OCI-LY7 (cell line): ENCODE measurements at regions not wholly inside any gene's neighbourhood (a gene's known extent, or its start where the extent isn't known, plus 50 kb on each side); places are given as distances from the start of the nearest gene placed in this dataset.

Experiments used
- BruUV-seq: library from RNA; stranded (reverse); fragments of 400-500 nt; replicated peaks from 2 replicates; lab custom pipeline; 2021; lab: Mats Ljungman, UMichigan
- CTCF ChIA-PET: fragments of 300-600 bp; sonication (Branson Sonifier 250); formaldehyde crosslinking; loops from one replicate; lab custom pipeline; 2022; ENCODE audit warnings: antibody characterized with exemption; ENCODE audit not compliant: unreplicated experiment; lab: Charles Lee
- POLR2A ChIA-PET: fragments of 300-600 bp; sonication (Branson Sonifier 250); formaldehyde crosslinking; loops from one replicate; lab custom pipeline; 2022; ENCODE audit warnings: antibody characterized with exemption; lab: Charles Lee
- DNase-seq: peaks from one replicate; pipeline ENCODE4 v3.0.0-alpha.2; 2015; ENCODE audit warnings: low spot score
- H2AFZ ChIP-seq: fragments of 200-600 bp; sonication (generic), shearing (Covaris generic); 2 replicates; pipeline ENCODE4 v1.6.1; 2014; ENCODE audit warnings: mild to moderate bottlenecking, antibody characterized with exemption, low read length, moderate library complexity
- H3K27ac ChIP-seq: fragments of 200-600 bp; sonication (generic); 2 replicates; pipeline ENCODE4 v1.5.1; 2014; ENCODE audit warnings: mixed run types, low read depth, mild to moderate bottlenecking, moderate library complexity, low read length, inconsistent platforms; ENCODE audit not compliant: poor library complexity, severe bottlenecking
- H3K36me3 ChIP-seq: fragments of 200-600 bp; sonication (generic); 2 replicates; pipeline ENCODE4 v1.6.1; 2014; ENCODE audit warnings: mild to moderate bottlenecking, antibody characterized with exemption, low read length, moderate library complexity, mixed read lengths; ENCODE audit not compliant: insufficient read depth
- H3K4me1 ChIP-seq: fragments of 200-600 bp; sonication (generic); 2 replicates; pipeline ENCODE4 v1.5.1; 2014; ENCODE audit warnings: mild to moderate bottlenecking, low read length; ENCODE audit not compliant: insufficient read depth, poor library complexity, severe bottlenecking
- H3K4me2 ChIP-seq: fragments of 200-600 bp; sonication (generic); 2 replicates; pipeline ENCODE4 v1.6.1; 2014; ENCODE audit warnings: mild to moderate bottlenecking, low read length
- H3K4me3 ChIP-seq: fragments of 200-600 bp; sonication (generic); 2 replicates; pipeline ENCODE4 v1.5.1; 2014; ENCODE audit warnings: mild to moderate bottlenecking, low read depth, low read length; ENCODE audit not compliant: poor library complexity, severe bottlenecking
- H3K79me2 ChIP-seq: fragments of 200-600 bp; sonication (generic); 2 replicates; pipeline ENCODE4 v1.6.1; 2016; ENCODE audit warnings: low read depth, mild to moderate bottlenecking, low read length, moderate library complexity, mixed read lengths; ENCODE audit not compliant: insufficient read depth
- H3K9me2 ChIP-seq: fragments of 200-600 bp; sonication (generic); 2 replicates; pipeline ENCODE4 v1.6.1; 2016; ENCODE audit warnings: mild to moderate bottlenecking, low read length, mixed read lengths; ENCODE audit not compliant: insufficient read depth
- H3K9me3 ChIP-seq: fragments of 200-600 bp; sonication (generic); 2 replicates; pipeline ENCODE4 v1.6.1; 2014; ENCODE audit warnings: mild to moderate bottlenecking, mixed run types, low read length, mixed read lengths
- H4K20me1 ChIP-seq: fragments of 200-600 bp; sonication (generic); 2 replicates; pipeline ENCODE4 v1.6.1; 2014; ENCODE audit warnings: mild to moderate bottlenecking, antibody characterized with exemption, low read length, moderate library complexity, mixed read lengths; ENCODE audit not compliant: insufficient read depth
- EZH2phosphoT487 ChIP-seq: fragments of 200-600 bp; sonication (generic); IDR thresholded peaks from 2 replicates; pipeline ENCODE4 v1.6.1; 2018; ENCODE audit warnings: low read depth, borderline replicate concordance, mild to moderate bottlenecking, mixed run types, antibody characterized with exemption, low read length, moderate library complexity, mixed read lengths
- intact Hi-C: fragments of 100-400 bp; cut with micrococcal nuclease; formaldehyde crosslinking; loops from one replicate; pipeline ENCODE4 v1.10.0; 2022; ENCODE audit not compliant: unreplicated experiment
- TF ChIP-seq, protein P1 (sequence below): fragments of 200-600 bp; sonication (generic); conservative IDR thresholded peaks from 2 replicates; pipeline ENCODE4 v1.5.1; 2014; ENCODE audit warnings: mild to moderate bottlenecking, antibody characterized with exemption, low read length, moderate library complexity, mixed read lengths

GRCh38 chr6:139951172-139951571, 576.7 kb upstream of the CITED2 start:
- Histone ChIP-seq H3K27ac (no peak overlapping the region), H3K9me3 (no peaks in the 10 kb centered on the region), H3K79me2 (no peaks in the 10 kb centered on the region), H3K4me3 (no peak overlapping the region), H3K4me1 (no peaks in the 10 kb centered on the region), H3K36me3 (no peaks in the 10 kb centered on the region), H2AFZ (no peak overlapping the region), H3K9me2 (no peaks in the 10 kb centered on the region), H4K20me1 (no peaks in the 10 kb centered on the region), H3K4me2 (no peak overlapping the region)
- intact Hi-C loops = no loop called here
- BruUV-seq = no TSS peak
- CTCF ChIA-PET = no interaction called here
- no peak for DNase-seq
- POLR2A ChIA-PET = no interaction called here
- no peak for TF ChIP-seq EZH2phosphoT487
- TF ChIP-seq, protein P1, sequence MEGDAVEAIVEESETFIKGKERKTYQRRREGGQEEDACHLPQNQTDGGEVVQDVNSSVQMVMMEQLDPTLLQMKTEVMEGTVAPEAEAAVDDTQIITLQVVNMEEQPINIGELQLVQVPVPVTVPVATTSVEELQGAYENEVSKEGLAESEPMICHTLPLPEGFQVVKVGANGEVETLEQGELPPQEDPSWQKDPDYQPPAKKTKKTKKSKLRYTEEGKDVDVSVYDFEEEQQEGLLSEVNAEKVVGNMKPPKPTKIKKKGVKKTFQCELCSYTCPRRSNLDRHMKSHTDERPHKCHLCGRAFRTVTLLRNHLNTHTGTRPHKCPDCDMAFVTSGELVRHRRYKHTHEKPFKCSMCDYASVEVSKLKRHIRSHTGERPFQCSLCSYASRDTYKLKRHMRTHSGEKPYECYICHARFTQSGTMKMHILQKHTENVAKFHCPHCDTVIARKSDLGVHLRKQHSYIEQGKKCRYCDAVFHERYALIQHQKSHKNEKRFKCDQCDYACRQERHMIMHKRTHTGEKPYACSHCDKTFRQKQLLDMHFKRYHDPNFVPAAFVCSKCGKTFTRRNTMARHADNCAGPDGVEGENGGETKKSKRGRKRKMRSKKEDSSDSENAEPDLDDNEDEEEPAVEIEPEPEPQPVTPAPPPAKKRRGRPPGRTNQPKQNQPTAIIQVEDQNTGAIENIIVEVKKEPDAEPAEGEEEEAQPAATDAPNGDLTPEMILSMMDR = no peak

DNA sequence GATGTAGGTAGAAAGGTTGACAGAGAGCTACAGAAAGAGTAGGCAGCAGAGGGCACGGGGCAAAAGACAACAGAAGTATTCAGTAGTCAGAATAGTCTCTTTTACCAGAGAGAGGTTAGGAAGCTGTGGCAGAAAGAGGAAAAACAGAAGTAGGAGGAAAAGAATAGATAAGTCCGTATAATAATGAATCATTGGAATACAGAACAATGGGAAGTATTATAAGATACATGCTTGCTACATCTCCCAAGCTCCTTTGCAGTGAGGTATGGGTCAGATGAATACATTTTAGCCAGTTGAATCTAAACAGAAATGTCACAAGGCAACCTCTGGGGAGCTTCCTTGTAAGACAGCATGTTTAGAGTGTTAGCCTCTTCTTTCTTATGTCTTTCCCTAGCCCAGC, 570.5 kb upstream of the CITED2 start:
- no peak for DNase-seq
- Histone ChIP-seq H3K79me2 (no peaks in the 10 kb centered on the region), H4K20me1 (no peaks in the 10 kb centered on the region), H3K4me2 (no peak overlapping the region), H3K4me1 (no peaks in the 10 kb centered on the region), H3K9me3 (no peaks in the 10 kb centered on the region), H3K36me3 (no peaks in the 10 kb centered on the region), H2AFZ (no peak overlapping the region), H3K27ac (no peak overlapping the region), H3K4me3 (no peak overlapping the region), H3K9me2 (no peaks in the 10 kb centered on the region)
- BruUV-seq = no TSS peak
- TF ChIP-seq EZH2phosphoT487 = no peak
- TF ChIP-seq, protein P1 = no peak
- ChIA-PET CTCF (no interaction called here), POLR2A (no interaction called here)
- intact Hi-C loops = no loop called here

GRCh38 chr6:139944131-139944530, 569.7 kb upstream of the CITED2 start:
- no peak overlapping the region for H3K4me3 ChIP-seq
- no peak for DNase-seq
- H3K4me2 ChIP-seq = no peak overlapping the region
- no peak overlapping the region for H3K27ac ChIP-seq
- H3K9me3 ChIP-seq = no peaks in the 10 kb centered on the region
- intact Hi-C loops = no loop called here
- TF ChIP-seq, protein P1 = no peak
- CTCF ChIA-PET = no interaction called here
- H3K79me2 ChIP-seq = no peaks in the 10 kb centered on the region
- no peaks in the 10 kb centered on the region for H3K9me2 ChIP-seq
- BruUV-seq = no TSS peak
- POLR2A ChIA-PET = no interaction called here
- H3K36me3 ChIP-seq = no peaks in the 10 kb centered on the region
- H4K20me1 ChIP-seq = no peaks in the 10 kb centered on the region
- H3K4me1 ChIP-seq = no peaks in the 10 kb centered on the region
- no peak overlapping the region for H2AFZ ChIP-seq
